Mesendoderm (in vitro differentiated cells): ENCODE measurements at regions not wholly inside any gene's neighbourhood (a gene's known extent, or its start where the extent isn't known, plus 50 kb on each side); places are given as distances from the start of the nearest gene placed in this dataset.

Experiments
- DNase-seq: peaks from one replicate; pipeline ENCODE4 v3.0.0; 2013
- H2AK5ac ChIP-seq: 2 replicates; pipeline ENCODE4 v1.6.1; 2013; ENCODE audit warnings: low read length, inconsistent platforms
- H2BK120ac ChIP-seq: 2 replicates; pipeline ENCODE4 v1.6.1; 2013; ENCODE audit warnings: low read depth, mild to moderate bottlenecking, low read length, moderate library complexity, mixed read lengths
- H2BK15ac ChIP-seq: replicated peaks from 2 replicates; pipeline ENCODE4 v1.6.1; 2013; ENCODE audit warnings: low read depth, mild to moderate bottlenecking, moderate library complexity
- H2BK5ac ChIP-seq: 2 replicates; pipeline ENCODE4 v1.6.1; 2013; ENCODE audit warnings: low read length, inconsistent platforms
- H3K18ac ChIP-seq: 2 replicates; pipeline ENCODE4 v1.6.1; 2013; ENCODE audit warnings: mild to moderate bottlenecking, low read length, mixed read lengths
- H3K23ac ChIP-seq: one replicate; pipeline ENCODE4 v1.6.1; 2013; ENCODE audit warnings: low read length
- H3K27ac ChIP-seq: 2 replicates; pipeline ENCODE4 v1.5.1; 2013; ENCODE audit warnings: low read depth, mild to moderate bottlenecking, inconsistent platforms, low read length, moderate library complexity
- H3K27me3 ChIP-seq: 2 replicates; pipeline ENCODE4 v1.6.1; 2013; ENCODE audit warnings: low read length, control low read depth, mild to moderate bottlenecking, inconsistent platforms; ENCODE audit not compliant: insufficient read depth, poor library complexity
- H3K36me3 ChIP-seq: 2 replicates; pipeline ENCODE4 v1.6.1; 2013; ENCODE audit warnings: low read length, inconsistent platforms; ENCODE audit not compliant: control insufficient read depth, insufficient read depth
- H3K4ac ChIP-seq: one replicate; pipeline ENCODE4 v1.6.1; 2013; ENCODE audit warnings: low read depth, mild to moderate bottlenecking, low read length, moderate library complexity
- H3K4me1 ChIP-seq: 2 replicates; pipeline ENCODE4 v1.6.1; 2013; ENCODE audit warnings: low read depth, low read length, inconsistent platforms; ENCODE audit not compliant: control insufficient read depth
- H3K4me2 ChIP-seq: 2 replicates; pipeline ENCODE4 v1.6.1; 2013; ENCODE audit warnings: low read length
- H3K4me3 ChIP-seq: 2 replicates; pipeline ENCODE4 v1.5.1; 2013; ENCODE audit warnings: mild to moderate bottlenecking, low read length
- H3K56ac ChIP-seq: one replicate; pipeline ENCODE4 v1.6.1; 2013; ENCODE audit warnings: low read length
- H3K79me1 ChIP-seq: 2 replicates; pipeline ENCODE4 v1.6.1; 2013; ENCODE audit warnings: low read length, inconsistent platforms
- H3K79me2 ChIP-seq: 2 replicates; pipeline ENCODE4 v1.6.1; 2013; ENCODE audit warnings: mild to moderate bottlenecking, low read length; ENCODE audit not compliant: control insufficient read depth, insufficient read depth
- H3K9ac ChIP-seq: 2 replicates; pipeline ENCODE4 v1.6.1; 2013; ENCODE audit warnings: low read length, inconsistent platforms
- H4K5ac ChIP-seq: one replicate; pipeline ENCODE4 v1.6.1; 2013; ENCODE audit warnings: low read length
- H4K8ac ChIP-seq: one replicate; pipeline ENCODE4 v1.6.1; 2013; ENCODE audit warnings: low read depth, mild to moderate bottlenecking, control low read depth, low read length, moderate library complexity
- WGBS: extraction: QIAGEN DNeasy Blood & Tissue Kit; methylation state at CpG from one replicate; pipeline ENCODE4 v1.1.7; 2013; ENCODE audit warnings: low lambda C conversion rate, missing lambda C conversion rate; ENCODE audit not compliant: insufficient coverage; ENCODE audit errors: extremely low coverage; 5-methylcytosine and 5-hydroxymethylcytosine counted together

- H3K18ac ChIP-seq, result no peak overlapping the region
- no peaks in the 10 kb centered on the region for H3K4me1 ChIP-seq
- no peak overlapping the region for H2BK5ac ChIP-seq
- H2BK120ac ChIP-seq, result no peak overlapping the region
- no peaks in the 10 kb centered on the region for H3K79me2 ChIP-seq
- no peak overlapping the region for H3K4me3 ChIP-seq
- no peaks in the 10 kb centered on the region for H3K36me3 ChIP-seq
- H3K23ac ChIP-seq, result no peak overlapping the region
- H3K27ac ChIP-seq, result no peak overlapping the region
- H3K56ac ChIP-seq, result no peak overlapping the region
- H3K9ac ChIP-seq, result no peak overlapping the region
- H3K27me3 ChIP-seq, result no peaks in the 10 kb centered on the region
- no peak overlapping the region for H3K4ac ChIP-seq
- no peak for DNase-seq
- H3K79me1 ChIP-seq, result no peaks in the 10 kb centered on the region
- H2BK15ac ChIP-seq, result no peak overlapping the region
- H4K5ac ChIP-seq, result no peak overlapping the region
- no CpG with 5 or more reads among the region's 4 CpGs for WGBS
- H3K4me2 ChIP-seq, result no peak overlapping the region
- H2AK5ac ChIP-seq, result no peak overlapping the region
- no peak overlapping the region for H4K8ac ChIP-seq
Measured at GRCh38 chr2:172297950-172298349, 129.4 kb upstream of the ITGA6 start.

GRCh38 chr2:172299741-172300140, 127.6 kb upstream of the ITGA6 start:
- Histone ChIP-seq H2BK15ac (no peak overlapping the region), H3K4me3 (no peak overlapping the region), H3K4ac (no peak overlapping the region), H3K27ac (no peak overlapping the region), H2BK5ac (no peak overlapping the region), H3K27me3 (no peaks in the 10 kb centered on the region), H3K4me2 (no peak overlapping the region), H3K18ac (no peak overlapping the region), H3K79me1 (no peaks in the 10 kb centered on the region), H2BK120ac (no peak overlapping the region), H2AK5ac (no peak overlapping the region), H3K36me3 (no peaks in the 10 kb centered on the region), H4K5ac (no peak overlapping the region), H3K9ac (no peak overlapping the region), H3K56ac (no peak overlapping the region), H3K4me1 (no peaks in the 10 kb centered on the region), H3K79me2 (no peaks in the 10 kb centered on the region), H4K8ac (no peak overlapping the region), H3K23ac (no peak overlapping the region)
- no CpG with 5 or more reads among the region's 5 CpGs for whole genome bisulfite sequencing
- no peak for DNase-seq

GRCh38 chr2:172300851-172301250, 126.5 kb upstream of the ITGA6 start:
- H4K8ac ChIP-seq, result no peak overlapping the region
- WGBS, result no CpG with 5 or more reads among the region's 4 CpGs
- no peaks in the 10 kb centered on the region for H3K36me3 ChIP-seq
- no peak overlapping the region for H3K23ac ChIP-seq
- H4K5ac ChIP-seq, result no peak overlapping the region
- no peaks in the 10 kb centered on the region for H3K79me2 ChIP-seq
- no peaks in the 10 kb centered on the region for H3K27me3 ChIP-seq
- no peak overlapping the region for H2AK5ac ChIP-seq
- no peak overlapping the region for H2BK15ac ChIP-seq
- DNase-seq, result no peak
- H3K56ac ChIP-seq, result no peak overlapping the region
- no peak overlapping the region for H3K4ac ChIP-seq
- no peak overlapping the region for H3K9ac ChIP-seq
- no peak overlapping the region for H3K18ac ChIP-seq
- no peak overlapping the region for H2BK5ac ChIP-seq
- no peak overlapping the region for H3K27ac ChIP-seq
- H3K4me3 ChIP-seq, result no peak overlapping the region
- no peaks in the 10 kb centered on the region for H3K79me1 ChIP-seq
- no peak overlapping the region for H3K4me2 ChIP-seq
- no peaks in the 10 kb centered on the region for H3K4me1 ChIP-seq
- H2BK120ac ChIP-seq, result no peak overlapping the region

DNA sequence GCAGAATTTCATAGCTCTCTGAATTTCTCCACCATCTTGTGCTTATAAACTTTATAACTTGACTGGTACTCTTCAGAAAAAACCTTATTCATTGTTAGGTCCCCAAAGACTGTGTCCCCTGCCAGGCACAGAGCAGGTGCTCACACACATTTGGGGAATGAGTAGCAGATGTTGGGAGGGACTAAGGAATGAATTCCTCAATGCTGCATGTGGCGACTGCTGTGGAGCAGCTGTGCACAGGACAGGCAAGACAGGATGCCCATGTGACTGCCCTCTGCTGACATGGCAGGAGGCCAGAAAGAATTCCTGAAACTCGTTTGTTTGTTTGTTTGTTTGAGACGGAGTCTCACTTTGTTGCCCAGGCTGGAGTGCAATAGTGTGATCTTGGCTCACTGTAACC, 122.3 kb upstream of the ITGA6 start:
- Histone ChIP-seq H3K23ac (no peak overlapping the region), H2BK120ac (no peak overlapping the region), H3K9ac (no peak overlapping the region), H2BK15ac (no peak overlapping the region), H3K27me3 (no peaks in the 10 kb centered on the region), H3K36me3 (no peaks in the 10 kb centered on the region), H3K56ac (no peak overlapping the region), H3K79me2 (no peaks in the 10 kb centered on the region), H3K4ac (no peak overlapping the region), H2BK5ac (no peak overlapping the region), H3K4me3 (no peak overlapping the region), H3K4me2 (no peak overlapping the region), H3K79me1 (no peaks in the 10 kb centered on the region), H2AK5ac (no peak overlapping the region), H3K18ac (no peak overlapping the region), H4K5ac (no peak overlapping the region), H3K4me1 (no peaks in the 10 kb centered on the region), H4K8ac (no peak overlapping the region), H3K27ac (no peak overlapping the region)
- WGBS, result no CpG with 5 or more reads among the region's 3 CpGs
- DNase-seq, result no peak

DNA sequence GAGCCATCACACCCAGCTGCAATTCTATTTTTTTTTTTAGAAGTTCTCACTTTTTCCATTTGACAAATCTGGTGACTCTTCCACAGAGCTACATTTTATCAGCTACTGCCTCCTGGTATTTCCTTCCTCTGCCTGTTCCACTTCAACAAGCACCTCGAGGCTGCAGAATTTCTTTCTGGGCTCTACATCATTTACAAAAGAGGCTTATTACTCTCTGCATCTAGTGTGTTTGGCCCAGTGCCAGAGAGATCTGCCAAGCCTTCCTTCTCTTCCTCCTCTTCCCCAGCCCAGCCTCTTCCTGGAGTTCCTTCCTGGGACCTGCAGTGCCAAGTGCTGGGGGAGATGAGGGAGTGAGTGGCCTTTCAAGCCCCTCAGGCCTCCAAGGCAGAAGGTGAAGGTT, 119.6 kb upstream of the ITGA6 start:
- no peak overlapping the region for H3K4ac ChIP-seq
- no peaks in the 10 kb centered on the region for H3K79me2 ChIP-seq
- H3K4me1 ChIP-seq, result no peaks in the 10 kb centered on the region
- WGBS, result no CpG with 5 or more reads among the region's 1 CpG
- no peak for DNase-seq
- H3K23ac ChIP-seq, result no peak overlapping the region
- H2BK120ac ChIP-seq, result no peak overlapping the region
- H2AK5ac ChIP-seq, result no peak overlapping the region
- no peak overlapping the region for H4K5ac ChIP-seq
- no peaks in the 10 kb centered on the region for H3K27me3 ChIP-seq
- H3K4me2 ChIP-seq, result no peak overlapping the region
- no peak overlapping the region for H4K8ac ChIP-seq
- H3K56ac ChIP-seq, result no peak overlapping the region
- H3K36me3 ChIP-seq, result no peaks in the 10 kb centered on the region
- H3K18ac ChIP-seq, result no peak overlapping the region
- no peaks in the 10 kb centered on the region for H3K79me1 ChIP-seq
- H2BK15ac ChIP-seq, result no peak overlapping the region
- H3K4me3 ChIP-seq, result no peak overlapping the region
- peak overlapping the region; percentile 24 for H3K27ac ChIP-seq
- no peak overlapping the region for H3K9ac ChIP-seq
- no peak overlapping the region for H2BK5ac ChIP-seq

- H3K4me2 ChIP-seq, result no peak overlapping the region
- no peak overlapping the region for H2BK5ac ChIP-seq
- H3K36me3 ChIP-seq, result no peaks in the 10 kb centered on the region
- no peaks in the 10 kb centered on the region for H3K79me1 ChIP-seq
- no peak for DNase-seq
- no peak overlapping the region for H3K9ac ChIP-seq
- no CpG with 5 or more reads among the region's 9 CpGs for WGBS
- no peak overlapping the region for H4K8ac ChIP-seq
- H3K4ac ChIP-seq, result no peak overlapping the region
- no peaks in the 10 kb centered on the region for H3K27me3 ChIP-seq
- no peak overlapping the region for H2BK15ac ChIP-seq
- peak overlapping the region; percentile 24 for H3K27ac ChIP-seq
- no peaks in the 10 kb centered on the region for H3K79me2 ChIP-seq
- H3K18ac ChIP-seq, result no peak overlapping the region
- no peak overlapping the region for H2AK5ac ChIP-seq
- H3K4me1 ChIP-seq, result no peaks in the 10 kb centered on the region
- H2BK120ac ChIP-seq, result no peak overlapping the region
- H3K4me3 ChIP-seq, result no peak overlapping the region
- H3K56ac ChIP-seq, result no peak overlapping the region
- no peak overlapping the region for H4K5ac ChIP-seq
- H3K23ac ChIP-seq, result no peak overlapping the region
Measured at GRCh38 chr2:172308253-172308935, 119.0 kb upstream of the ITGA6 start.
